ENCODE measurements at regions not wholly inside any gene's neighbourhood (a gene's known extent, or its start where the extent isn't known, plus 50 kb on each side); places are given as distances from the start of the nearest gene placed in this dataset.
A peak's percentile ranks its signal among the peaks of the same experiment; 100 is the strongest.

DNA sequence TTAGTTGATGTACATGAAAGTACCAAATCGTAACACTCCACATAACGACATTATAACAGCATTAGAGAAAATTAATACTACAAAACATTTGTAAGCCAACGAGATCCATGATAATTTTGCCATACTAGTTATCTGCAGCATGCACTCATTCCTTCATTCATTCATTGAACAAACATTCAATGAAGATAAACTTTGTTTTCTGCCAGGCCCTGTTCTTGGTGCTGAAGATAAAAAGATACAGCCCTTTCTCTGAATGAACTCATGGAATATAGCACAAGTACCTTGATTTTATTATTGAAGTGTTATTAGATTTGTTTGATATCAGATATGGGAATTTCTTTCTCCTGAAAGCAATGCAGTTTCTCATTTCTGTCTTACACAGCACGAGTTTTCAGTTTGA lies 524.0 kb downstream of the TFAP2A start:
- DNase-seq (ENCODE audit: low read depth) = no peak
- TF ChIP-seq, protein P1, sequence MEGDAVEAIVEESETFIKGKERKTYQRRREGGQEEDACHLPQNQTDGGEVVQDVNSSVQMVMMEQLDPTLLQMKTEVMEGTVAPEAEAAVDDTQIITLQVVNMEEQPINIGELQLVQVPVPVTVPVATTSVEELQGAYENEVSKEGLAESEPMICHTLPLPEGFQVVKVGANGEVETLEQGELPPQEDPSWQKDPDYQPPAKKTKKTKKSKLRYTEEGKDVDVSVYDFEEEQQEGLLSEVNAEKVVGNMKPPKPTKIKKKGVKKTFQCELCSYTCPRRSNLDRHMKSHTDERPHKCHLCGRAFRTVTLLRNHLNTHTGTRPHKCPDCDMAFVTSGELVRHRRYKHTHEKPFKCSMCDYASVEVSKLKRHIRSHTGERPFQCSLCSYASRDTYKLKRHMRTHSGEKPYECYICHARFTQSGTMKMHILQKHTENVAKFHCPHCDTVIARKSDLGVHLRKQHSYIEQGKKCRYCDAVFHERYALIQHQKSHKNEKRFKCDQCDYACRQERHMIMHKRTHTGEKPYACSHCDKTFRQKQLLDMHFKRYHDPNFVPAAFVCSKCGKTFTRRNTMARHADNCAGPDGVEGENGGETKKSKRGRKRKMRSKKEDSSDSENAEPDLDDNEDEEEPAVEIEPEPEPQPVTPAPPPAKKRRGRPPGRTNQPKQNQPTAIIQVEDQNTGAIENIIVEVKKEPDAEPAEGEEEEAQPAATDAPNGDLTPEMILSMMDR (conservative IDR thresholded peaks at IDR 0.05; ENCODE audit: low read length) = no peak
- H3K4me3 ChIP-seq (ENCODE audit: low read length) = no peak overlapping the region

DNA sequence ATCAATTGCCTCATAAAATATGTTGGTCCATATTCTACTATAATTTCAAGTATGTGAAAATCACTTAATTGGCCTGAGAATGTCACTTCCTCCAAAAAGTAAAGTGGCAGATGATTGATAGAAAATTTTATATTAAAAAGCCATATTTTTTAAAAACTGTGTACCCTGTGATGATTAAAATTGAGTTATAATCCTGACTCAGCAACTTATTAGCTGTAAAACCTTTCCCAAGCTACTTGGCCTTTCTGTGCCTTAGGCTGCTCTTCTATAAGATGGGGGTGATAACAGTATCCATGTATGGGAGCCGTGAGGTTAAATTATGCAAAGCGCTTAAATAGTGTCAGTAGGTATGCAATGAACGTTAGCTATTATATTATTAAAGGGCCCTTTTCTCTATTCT lies 524.4 kb downstream of the TFAP2A start:
- DNase-seq (ENCODE audit: low read depth) = no peak
- no peak overlapping the region for H3K4me3 ChIP-seq (ENCODE audit: low read length)
- TF ChIP-seq, protein P1 (conservative IDR thresholded peaks at IDR 0.05; ENCODE audit: low read length) = no peak

DNA sequence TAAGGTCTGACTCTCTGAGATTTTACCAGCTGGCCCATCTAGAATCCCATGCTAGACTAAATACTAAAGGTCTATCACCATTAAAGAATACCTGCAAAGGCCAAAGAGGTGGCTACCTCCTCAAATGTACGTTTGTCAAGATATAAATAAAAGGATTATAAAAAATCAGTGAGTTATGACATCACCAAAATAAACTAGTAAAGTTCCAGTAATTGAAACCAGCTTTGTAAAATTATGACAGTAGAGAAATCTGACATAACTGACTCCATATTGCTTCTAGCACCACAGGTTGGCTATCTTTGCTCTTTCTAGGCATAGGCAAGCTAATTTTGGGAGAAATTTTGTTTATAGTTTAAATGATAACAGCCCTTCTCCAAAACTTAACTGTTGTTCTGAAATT lies 536.3 kb downstream of the TFAP2A start:
- TF ChIP-seq, protein P1 (conservative IDR thresholded peaks at IDR 0.05; ENCODE audit: low read length) = no peak
- H3K4me3 ChIP-seq (ENCODE audit: low read length) = no peak overlapping the region
- DNase-seq (ENCODE audit: low read depth) = no peak

DNA sequence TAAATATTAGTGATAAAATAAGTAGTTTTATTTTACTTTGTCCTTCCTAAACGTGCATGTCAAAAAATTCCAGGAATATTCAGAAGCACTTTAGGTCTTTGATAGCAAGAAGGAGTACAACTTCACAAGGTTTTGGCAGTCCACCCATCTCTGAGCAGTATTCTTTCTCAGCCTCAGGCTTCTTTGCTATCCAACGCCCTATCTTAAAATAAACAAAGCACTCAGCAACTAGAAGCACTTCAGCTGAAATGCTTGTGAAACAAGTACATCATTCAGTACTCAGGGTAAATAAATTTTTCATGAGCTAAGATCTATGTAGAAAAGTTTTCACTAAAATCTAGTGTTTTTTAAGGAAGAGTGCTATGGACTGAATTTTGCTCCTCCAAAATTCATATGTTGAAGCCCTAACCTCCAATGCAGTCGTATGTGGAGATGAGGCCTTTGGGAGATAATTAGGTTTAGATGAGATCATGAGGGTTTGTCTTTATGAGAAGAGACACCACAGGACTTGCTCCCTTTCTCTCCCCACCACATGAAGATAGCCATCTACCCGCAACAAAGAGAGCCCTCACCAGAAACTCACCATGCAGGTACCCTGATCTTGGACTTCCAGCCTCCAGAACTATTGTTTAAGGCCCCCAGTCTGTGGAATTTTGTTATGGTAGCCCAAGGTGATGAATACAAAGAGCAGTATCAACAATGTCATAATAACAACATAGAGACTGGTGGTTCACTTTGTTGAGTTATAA lies 539.1 kb downstream of the TFAP2A start:
- DNase-seq (ENCODE audit: low read depth) = no peak
- TF ChIP-seq, protein P1 (conservative IDR thresholded peaks at IDR 0.05; ENCODE audit: low read length) = no peak
- H3K4me3 ChIP-seq (ENCODE audit: low read length) = no peak overlapping the region

DNA sequence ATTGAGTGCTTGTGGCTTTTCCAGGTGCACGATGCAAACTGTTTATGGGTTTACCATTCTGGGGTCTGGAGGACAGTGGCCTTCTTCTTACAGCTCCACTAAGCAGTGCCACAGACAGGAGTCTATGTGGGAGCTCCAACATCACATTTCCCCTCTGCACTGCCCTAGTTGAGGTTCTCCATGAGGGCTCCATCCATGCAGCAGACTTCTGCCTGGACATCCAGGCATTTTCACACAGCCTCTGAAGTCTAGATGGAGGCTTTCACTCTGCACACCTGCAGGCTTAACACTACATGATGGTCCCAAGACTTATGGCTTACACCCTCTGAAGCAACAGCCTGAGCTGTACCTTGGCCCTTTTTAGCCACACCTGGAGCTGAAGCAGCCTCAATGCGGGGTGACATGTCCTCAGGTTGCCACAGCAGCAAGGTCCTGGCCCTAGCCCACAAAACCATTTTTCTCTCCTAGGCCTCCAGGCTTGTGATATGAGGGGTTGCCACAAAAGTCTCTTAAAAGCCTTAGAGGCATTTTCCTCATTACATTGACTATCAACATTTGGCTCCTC lies 552.2 kb downstream of the TFAP2A start:
- H3K4me3 ChIP-seq (ENCODE audit: low read length) = no peak overlapping the region
- DNase-seq (ENCODE audit: low read depth) = no peak
- TF ChIP-seq, protein P1 (conservative IDR thresholded peaks at IDR 0.05; ENCODE audit: low read length) = no peak

DNA sequence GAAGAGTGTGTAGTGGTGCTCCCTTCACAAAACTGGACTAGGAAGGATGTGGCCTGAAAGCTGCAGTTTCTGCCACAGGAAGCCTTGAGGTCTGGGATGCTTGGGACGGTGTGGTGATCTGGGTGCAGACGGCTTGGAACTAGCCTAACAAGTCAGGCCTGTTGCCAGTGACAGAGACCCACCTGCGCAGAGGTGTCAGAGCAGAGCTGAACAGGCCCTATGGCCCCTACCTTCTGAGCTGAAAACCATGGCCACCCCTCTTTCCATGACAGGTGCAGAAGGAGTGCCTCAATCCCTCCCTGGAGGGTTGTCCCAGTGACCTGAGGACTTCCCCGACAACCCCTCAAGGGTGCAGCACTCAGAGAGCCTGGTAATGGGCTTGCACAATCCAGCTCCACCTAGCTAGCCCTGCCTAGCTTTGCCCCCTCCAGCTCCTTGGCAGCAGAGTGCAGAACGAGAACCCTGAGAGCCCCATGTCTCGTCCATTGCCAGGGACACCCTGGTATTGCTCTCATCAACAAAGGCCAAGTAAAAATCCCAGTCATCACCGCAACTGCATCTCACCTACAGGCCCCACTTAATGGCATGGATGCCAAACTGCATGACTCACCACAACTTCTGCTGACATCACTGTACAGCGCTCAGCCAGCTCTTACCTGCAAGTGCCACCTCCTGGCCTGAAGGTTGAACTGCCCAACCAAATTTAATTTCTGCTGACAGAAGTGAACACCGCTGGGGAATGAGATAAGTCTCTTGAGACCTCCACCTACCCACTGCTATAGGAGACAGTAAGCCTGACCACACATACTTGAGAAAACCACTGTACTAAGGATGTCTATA lies 563.1 kb downstream of the TFAP2A start:
- DNase-seq (ENCODE audit: low read depth) = peak; percentile 3
- H3K4me3 ChIP-seq (ENCODE audit: low read length) = no peak overlapping the region
- TF ChIP-seq, protein P1 (conservative IDR thresholded peaks at IDR 0.05; ENCODE audit: low read length) = no peak

All from AG10803 (cell line).